Suppressor macrophage treated with lipopolysaccharide for 4 hours (primary cell): ENCODE measurements at regions not wholly inside any gene's neighbourhood (a gene's known extent, or its start where the extent isn't known, plus 50 kb on each side); places are given as distances from the start of the nearest gene placed in this dataset.
"Not testable (repeated sequence)": the region's sequence is repeated elsewhere in the genome, so short reads cannot be mapped to it uniquely, and the experiment has no call there.

ENCODE experiments used
- DNase-seq: peaks from one replicate; pipeline ENCODE4 v3.0.0-alpha.2; 2020

DNA sequence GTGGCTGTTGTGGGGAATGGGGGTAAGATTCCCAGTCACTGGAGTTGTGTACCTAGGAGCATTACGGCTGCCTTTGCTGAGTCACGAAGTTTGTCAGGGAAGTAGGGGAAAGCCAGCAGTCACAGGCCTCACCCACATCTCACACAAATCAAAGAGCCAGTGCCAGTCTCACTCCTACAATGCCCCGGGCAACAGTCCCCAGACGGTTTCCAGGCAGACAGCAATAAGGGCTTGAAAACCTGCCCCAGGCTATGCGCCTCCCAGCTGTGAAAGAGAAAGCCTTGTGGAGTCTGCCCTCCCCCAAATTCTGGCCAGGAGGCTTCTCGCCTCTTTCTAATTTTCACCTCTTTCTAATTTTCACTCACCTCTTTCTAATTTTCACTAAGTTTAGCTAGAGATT, 142.3 kb upstream of the EDNRB start:
- DNase-seq, result no peak

DNA sequence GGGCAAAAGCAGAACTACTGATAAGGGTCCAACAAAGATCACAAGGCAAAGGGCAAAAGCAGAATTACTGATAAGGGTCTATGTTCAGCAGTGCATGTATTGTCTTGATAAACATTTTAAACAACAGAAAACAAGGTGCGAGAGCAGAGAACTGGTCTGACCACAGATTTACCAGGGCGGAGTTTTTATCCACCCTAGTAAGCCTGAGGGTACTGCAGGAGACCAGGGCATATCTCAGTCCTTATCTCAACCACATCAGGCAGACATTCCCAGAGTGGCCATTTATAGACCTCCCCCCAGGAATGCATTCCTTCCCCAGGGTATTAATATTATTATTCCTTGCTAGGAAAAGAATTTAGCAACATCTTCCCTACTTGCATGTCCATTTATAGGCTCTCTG, 138.2 kb upstream of the EDNRB start:
- not testable (repeated sequence) for DNase-seq

DNA sequence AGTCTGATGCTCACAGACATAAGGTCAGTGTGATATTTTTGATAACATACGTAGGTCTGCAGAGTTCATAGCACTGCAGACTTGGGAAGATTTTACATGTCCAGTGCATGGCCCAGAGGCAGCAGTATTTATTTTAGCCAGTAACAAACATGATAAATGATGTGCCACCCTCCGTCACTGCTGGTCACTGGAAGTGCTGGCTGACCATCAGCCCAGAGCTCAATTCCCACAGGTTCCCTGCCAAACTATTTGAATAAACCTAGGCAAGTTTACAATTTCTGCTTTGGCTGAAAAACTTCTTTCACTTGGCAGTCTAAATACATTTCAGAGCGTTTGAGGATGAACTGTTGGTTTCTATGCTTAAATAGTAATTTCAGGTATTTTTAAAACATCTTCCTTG, 135.5 kb upstream of the EDNRB start:
- DNase-seq, result no peak

DNA sequence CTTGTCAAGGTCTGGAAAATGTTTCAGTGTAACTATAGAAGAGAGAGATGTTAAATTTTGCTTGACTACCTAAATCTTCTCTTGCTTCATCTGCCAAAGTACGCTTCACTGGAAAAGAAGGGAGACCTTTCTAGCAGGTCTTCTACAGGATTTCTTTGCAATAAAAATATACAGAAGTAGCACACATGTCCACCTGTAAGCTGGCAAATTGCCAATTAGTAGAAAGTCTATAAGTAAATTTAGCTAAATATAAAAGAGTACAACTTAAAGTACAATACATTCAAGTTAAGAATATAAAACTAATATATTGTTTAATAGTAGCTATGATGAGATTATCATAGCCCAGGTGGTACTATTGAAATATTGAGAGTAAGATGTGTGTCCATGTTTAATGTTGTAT, 128.5 kb upstream of the EDNRB start:
- no peak for DNase-seq

- DNase-seq, result no peak
Observed at GRCh38 chr13:78046331-78046730, 127.7 kb upstream of the EDNRB start.

DNA sequence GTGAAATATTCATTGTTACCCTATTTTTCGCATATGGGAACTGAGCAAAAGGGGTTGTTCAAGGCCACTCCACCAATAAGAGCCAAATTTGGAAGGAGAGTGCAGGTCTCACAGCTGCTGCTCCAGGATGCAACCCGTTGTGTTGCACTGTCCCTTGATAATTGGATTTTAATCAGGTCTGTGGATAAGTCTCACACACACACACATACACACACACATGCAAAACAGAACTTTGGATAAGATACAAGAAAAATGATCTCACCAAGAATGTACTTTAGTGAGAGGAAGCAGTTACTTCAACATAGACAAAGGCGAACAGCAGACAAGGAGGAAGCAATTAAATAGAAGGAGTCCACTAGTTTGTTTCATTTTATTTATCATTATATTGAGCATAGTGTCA, 127.3 kb upstream of the EDNRB start:
- DNase-seq, result no peak

- not testable (repeated sequence) for DNase-seq
Observed at GRCh38 chr13:78041366-78041765, 122.7 kb upstream of the EDNRB start.

DNA sequence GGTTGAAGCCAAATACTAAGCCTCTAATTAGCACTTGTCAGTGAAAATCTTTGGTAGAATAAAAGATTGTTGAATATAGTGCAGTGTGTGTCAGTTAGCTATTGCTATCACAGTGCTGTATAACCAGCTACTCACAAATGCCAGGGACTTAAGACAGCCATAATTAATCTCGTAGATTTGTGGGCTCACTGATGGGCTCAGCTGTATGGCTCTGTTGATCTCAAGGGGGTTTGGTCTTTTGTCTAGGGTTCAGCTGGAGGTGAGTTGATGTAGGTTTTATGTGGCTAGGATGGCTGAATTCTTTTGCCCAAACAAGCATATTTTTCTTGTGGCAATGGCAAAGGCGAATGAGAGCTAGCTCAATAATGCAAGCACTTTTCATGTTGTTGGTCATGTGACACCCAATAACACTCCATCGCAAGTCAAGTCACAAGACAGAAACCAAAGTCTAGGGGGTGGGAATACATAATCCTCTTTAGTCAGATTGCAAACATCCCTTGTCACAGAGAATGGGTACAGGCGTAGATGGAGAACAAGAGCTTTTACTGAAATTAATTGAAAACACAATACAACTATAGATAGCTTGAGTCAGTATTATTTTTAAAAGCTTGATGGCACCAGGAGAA, 121.7 kb upstream of the EDNRB start:
- no peak for DNase-seq

- DNase-seq, result no peak
Observed at GRCh38 chr13:78036841-78037240, 118.2 kb upstream of the EDNRB start.

GRCh38 chr13:78035500-78035899, 116.9 kb upstream of the EDNRB start:
- no peak for DNase-seq

DNA sequence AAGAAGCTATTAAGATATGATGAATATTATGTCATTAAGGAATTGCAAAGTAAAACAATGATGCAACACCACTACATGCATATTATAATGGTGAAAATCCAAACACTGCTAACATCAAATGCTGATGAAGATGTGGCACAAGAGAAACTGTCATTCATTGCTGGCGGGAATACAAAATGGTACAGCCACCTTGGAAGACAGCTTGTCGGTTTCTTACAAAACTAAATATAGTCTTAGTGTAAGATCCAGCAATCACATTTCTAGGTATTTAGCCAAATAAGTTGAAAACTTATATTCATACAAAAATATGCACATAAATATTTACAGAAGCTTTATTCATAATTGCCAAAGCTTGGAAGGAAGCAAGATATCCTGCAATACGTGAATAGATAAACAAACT, 114.9 kb upstream of the EDNRB start:
- no peak for DNase-seq

DNA sequence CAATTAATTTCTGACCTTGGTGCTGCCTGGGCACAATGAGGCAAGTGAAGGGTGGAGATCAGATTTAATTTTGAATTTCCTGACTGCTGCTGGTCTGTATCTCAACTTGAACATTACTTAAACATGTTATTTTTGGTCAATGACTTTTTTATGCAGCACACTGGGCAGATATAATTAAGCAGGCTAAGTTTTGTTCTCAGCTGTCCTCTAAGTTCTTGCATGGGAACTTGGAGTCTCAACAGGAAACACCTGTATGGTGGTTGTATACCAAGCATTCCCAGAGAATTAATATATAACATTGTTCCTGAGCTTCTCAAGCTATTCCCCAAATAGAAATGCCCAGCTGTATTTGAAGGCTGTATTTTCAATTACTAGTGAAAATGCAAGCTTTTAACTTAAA, 113.5 kb upstream of the EDNRB start:
- no peak for DNase-seq

- DNase-seq, result no peak
Observed at GRCh38 chr13:78030341-78030896, 111.8 kb upstream of the EDNRB start.

DNA sequence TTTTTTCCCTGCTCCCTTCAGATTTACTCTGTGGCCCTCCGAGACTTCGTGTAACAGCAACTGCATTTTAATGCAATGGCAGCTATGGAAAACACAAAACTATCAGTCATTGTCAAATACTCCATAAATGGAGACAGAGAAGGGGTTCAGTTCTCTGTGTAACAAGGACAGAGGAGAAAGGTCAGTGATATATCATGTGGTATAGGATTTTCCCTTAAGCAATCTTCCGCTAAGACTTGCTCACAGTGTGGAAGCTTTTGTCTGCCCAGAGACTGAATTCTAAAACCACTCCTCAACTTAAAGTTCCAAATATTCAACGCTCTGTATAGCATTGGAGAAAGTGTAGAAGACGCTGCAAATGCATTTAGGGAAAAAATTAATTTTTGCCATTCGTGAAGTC, 111.3 kb upstream of the EDNRB start:
- DNase-seq, result no peak

DNA sequence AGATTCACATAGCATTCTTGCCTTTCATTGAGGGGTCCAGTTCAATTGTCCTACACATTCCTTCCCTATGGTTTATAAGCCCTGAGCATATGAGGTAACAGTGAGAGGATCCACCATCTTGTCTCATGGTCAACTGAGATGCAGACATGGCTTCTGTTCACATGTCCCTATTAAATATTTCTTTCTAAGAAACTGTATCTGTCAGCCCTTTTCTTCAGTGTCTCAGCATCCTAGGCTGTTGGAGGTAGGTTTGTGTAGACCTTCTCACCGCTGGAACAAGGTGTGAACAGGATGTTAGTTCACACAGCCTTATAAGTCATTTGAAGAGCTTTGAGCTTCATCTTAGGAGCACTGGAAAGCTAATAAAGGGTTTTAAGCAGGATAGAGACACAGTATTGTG, 110.3 kb upstream of the EDNRB start:
- no peak for DNase-seq

- no peak for DNase-seq
Observed at GRCh38 chr13:78024996-78025395, 106.4 kb upstream of the EDNRB start.

- DNase-seq, result peak; percentile 91
Observed at GRCh38 chr13:78022164-78022877, 103.7 kb upstream of the EDNRB start.

- no peak for DNase-seq
Observed at GRCh38 chr13:78020861-78021260, 102.2 kb upstream of the EDNRB start.

- peak; percentile 46 for DNase-seq
Observed at GRCh38 chr13:78015782-78016181, 97.2 kb upstream of the EDNRB start.

- DNase-seq, result no peak
Observed at GRCh38 chr13:78012046-78012445, 93.4 kb upstream of the EDNRB start.

GRCh38 chr13:78004821-78005220, 86.2 kb upstream of the EDNRB start:
- DNase-seq, result no peak

- DNase-seq, result no peak
Observed at GRCh38 chr13:77999746-78000145, 81.1 kb upstream of the EDNRB start.

DNA sequence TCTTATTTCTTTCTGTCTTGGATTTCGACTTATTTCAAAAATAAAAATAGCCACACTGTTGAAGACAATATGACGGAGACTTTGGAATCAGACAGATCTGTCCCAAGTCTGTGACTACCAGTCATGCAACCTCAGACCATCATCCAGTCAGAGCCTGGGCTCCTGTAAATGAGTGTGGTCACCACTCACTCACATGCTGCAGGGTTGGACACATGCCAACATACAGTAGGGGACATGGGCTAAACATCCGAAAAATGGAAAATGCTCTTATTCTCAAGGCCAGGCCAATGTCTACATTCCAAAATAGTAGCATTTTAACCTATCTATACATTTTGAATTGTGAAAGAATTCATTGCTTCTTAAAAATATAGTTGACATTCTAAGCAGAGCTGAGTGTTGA, 75.5 kb upstream of the EDNRB start:
- no peak for DNase-seq

DNA sequence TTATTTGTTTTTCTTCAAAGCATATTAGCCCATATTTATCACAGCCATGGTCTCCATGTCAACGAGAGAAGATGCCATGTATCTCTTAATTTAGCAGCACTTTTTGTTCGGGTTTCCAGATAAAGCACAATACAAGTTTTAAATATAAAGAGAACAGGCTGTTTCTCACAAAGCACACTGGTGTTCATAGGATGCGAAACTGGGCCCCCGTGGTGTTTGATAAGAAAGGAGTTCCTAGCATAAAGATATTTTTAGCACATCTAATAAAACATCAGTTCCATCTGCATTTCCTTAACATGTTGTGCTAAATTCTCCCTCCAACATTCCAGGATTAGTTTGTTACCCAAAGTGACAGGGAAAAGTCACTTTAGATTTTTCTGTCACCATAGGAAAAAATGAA, 72.4 kb upstream of the EDNRB start:
- no peak for DNase-seq

- no peak for DNase-seq
Observed at GRCh38 chr13:77989281-77989680, 70.7 kb upstream of the EDNRB start.
